NCI-H526 treated with DMSO at 0.1 percent for 48 hours (cell line): ENCODE measurements at regions not wholly inside any gene's neighbourhood (a gene's known extent, or its start where the extent isn't known, plus 50 kb on each side); places are given as distances from the start of the nearest gene placed in this dataset.

Source experiments
- DNase-seq: peaks from one replicate; lab custom pipeline; 2025; lab: John Stamatoyannopoulos, UW

GRCh38 chr17:45687594-45687993, 96.5 kb upstream of the CRHR1 start:
- DNase-seq: no peak

- no peak for DNase-seq
Observed at GRCh38 chr17:45688353-45688752, 95.8 kb upstream of the CRHR1 start.

DNA sequence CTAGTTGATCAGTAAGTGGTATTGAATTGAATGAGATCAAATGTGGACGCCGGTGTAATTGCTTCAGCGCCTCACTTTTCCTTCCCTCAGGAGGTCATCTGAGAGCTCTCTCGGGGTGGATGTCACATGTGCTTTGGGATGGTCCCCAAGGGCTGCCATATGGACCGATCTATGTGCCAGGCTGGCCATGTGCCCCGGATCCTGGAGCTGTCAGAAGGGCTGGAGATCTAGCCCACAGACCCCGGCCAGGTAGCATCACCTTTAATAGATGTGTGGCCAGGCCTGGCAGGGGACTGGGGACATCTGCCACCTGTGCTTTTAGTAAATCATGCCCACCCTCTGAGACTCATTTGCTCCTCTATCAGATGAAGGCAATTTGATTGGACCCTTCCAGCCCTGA, 95.3 kb upstream of the CRHR1 start:
- DNase-seq: no peak

GRCh38 chr17:45689451-45689850, 94.7 kb upstream of the CRHR1 start:
- no peak for DNase-seq

DNA sequence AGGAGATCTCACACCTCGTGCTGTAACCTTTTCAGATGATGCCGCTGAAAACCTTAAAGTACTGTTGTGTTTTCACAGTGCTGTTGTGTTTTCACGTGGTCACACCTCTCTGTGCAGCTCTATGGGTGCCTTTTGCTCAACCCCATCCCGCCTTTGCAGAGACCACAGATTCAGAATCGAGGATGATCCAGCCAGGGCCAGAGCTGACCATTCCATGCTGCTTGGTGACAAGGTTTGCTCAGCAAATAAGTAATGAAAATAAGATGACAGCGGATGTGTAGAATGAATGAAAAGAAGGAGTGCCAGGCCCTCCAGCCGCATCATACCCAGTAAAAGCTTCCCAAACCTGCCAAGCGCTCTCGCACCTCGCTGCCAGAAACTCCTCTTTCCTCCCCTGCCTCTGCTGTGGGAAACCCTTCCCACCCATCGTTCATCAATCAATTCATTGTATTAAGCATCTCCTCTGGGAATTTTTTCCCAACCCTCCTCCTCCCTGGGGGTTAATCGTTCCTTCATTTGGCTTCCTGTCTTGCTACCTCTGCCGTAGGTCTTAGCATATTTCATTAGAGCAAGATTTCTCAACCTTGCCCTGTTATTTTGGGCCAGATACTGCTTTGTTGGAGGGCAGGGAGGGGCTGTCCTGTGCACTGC, 93.4 kb upstream of the CRHR1 start:
- DNase-seq: no peak

DNA sequence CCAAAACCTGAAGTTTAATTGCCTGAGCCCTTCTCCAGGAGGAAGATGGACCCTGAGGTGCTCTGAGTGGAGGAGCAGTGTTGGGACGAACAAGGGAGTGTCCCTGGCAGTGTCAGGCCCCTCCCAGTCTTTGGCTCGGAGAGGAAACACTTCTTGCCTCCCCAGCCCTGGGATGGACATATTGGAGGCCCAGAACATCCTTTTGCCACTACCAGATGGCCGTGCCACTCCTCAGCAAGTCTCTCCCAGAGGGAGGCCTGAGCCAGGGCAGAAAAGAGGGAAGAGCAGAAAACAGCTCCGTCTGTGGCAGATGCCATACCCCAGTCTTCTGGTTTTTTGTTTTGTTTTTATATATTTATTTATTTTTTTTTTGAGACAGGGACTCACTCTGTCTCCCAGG, 91.5 kb upstream of the CRHR1 start:
- no peak for DNase-seq

DNA sequence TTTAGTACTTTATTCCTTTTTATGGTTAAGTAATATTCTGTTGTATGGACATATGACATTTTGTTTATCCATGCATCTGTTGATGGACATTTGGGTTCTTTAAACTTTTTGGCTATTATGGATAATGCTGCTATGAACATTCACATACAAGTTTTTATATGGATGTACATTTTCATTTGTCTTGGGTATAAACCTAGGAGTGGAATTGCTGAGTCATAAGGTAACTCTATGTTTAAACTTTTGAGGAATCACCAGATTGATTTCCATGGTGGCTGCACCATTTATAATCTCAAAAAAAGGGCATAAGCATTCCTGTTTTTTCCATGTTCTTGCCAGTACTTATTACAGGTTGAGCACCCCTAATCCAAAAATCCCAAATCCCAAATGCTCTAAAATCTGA, 90.3 kb upstream of the CRHR1 start:
- no peak for DNase-seq

- no peak for DNase-seq
Observed at GRCh38 chr17:45696442-45696841, 87.7 kb upstream of the CRHR1 start.

- no peak for DNase-seq
Observed at GRCh38 chr17:45697076-45697475, 87.0 kb upstream of the CRHR1 start.

DNA sequence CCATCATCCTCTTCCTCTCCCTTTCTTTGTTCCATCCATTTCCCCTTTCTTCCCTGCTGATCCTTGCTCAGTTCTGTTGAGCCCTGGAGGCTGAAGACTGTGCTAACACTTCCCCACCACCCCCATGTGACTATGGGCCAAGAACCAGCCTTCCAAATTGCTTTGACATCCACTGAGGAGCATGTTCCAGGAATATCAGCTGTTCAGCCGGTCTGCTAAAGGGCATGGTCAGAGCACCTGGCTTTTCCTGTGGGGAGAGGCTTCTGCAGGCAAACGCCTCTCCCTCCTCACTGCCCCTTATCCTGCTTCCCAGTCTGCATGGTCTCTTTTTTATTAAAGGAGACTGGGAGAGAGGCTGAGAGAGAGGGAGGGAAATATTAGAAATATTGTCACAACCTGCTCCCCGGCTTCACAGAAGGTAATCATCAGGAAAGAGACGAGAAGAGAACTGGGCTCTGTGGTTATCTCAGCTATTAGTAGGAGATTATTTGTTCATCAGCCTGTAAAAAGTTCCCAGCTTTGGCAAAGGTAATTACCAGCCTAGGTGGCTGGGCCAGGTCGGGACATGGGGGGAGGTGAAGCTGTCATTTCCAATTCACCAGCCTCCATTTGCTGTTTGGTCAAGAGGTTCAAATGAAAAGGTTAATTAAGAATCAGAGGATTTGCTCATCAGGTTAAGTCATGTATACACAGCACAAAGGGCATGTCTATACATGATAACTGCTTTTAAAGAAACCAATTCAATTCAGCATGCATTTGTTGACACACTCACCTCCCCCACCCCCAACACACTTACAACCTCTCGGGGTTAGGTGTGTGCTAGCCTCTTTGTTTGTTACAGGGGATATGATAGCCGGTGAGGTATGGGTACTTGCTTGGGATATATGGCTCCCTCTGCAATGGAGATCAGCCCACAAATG, 83.7 kb upstream of the CRHR1 start:
- DNase-seq: peak; percentile 7

DNA sequence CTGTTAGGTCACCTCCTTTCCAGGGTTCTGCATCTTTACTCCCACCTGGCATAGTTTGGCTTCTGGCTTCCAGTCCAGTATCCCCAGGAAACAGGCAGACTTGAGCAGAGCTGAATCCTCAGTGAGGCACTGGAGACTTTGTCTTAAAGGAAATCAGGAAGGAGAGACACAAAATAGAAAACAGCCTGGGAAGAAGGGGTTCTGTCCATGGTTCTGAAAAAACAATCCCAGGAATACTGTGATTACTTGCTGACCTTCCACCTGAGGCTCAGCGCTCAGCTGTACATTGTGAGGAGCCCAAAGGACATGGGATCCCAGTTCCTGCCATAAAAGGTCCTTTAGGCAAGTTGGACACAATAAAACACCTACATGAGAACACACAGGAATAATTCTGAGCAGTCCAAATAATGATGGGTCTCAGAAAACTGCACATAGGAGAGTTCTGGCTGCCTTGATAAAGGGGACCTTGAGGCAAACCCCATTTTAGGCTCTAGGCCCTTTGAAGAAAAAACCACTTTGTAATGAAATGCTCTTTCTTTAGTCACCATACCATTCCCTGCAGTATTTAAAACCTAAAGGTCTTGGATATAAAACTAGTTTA, 81.4 kb upstream of the CRHR1 start:
- no peak for DNase-seq

DNA sequence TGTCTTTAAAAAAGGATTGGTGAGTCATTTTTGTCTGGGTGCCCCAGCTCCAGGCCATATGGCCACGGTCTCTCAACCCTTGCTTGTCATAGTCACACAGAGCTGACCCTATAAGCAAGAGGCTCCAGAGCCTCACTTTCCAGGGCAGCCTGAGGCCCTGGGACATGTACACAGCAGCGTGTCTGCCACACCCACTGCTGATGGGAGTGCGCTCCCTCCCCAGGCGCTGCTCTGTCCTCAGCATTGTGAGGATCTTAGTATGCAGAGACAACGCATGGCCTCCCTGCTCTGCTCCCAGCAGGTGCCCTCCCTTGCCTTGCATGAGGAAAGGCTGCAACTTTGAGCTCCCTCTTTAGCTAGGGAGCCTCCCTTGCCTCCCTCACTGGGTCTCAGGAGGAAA, 80.8 kb upstream of the CRHR1 start:
- DNase-seq: no peak

DNA sequence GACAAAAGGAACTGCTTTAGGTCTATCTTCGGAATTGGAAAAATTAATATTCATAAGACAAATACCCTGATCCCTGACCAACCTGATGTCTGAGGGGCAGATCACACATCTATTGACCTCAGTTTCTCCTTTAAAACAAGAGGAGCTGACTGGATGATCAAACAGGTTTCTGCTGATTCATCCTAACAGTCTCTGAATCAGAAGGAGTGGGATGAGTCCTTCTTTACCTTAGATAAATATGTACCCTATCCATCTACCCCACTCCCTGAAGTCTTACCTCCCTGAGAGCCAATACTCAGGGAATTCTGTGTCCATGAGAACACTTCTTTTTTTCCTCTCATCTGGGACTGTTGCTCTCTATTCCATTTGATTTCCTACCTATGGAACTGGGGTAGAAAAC, 80.3 kb upstream of the CRHR1 start:
- no peak for DNase-seq

DNA sequence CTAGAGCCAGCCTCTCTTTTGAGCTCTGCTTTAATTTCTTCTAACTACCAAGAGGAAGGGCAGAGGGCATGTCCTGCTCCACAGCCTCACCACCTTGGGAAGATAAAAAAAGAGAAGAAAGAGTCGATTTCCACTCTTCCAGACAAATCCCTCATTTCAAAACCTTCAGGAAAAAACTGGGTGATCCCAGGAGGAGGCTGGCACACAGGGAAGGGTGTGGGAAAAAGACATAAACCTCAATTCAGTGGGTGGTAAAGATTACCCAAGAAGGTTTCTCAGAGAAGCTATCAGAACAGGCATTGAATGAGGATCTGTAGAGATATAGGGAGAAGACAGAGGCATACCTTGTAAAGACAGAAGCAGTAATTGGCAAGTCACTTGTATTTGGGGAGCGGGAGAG, 79.9 kb upstream of the CRHR1 start:
- no peak for DNase-seq

DNA sequence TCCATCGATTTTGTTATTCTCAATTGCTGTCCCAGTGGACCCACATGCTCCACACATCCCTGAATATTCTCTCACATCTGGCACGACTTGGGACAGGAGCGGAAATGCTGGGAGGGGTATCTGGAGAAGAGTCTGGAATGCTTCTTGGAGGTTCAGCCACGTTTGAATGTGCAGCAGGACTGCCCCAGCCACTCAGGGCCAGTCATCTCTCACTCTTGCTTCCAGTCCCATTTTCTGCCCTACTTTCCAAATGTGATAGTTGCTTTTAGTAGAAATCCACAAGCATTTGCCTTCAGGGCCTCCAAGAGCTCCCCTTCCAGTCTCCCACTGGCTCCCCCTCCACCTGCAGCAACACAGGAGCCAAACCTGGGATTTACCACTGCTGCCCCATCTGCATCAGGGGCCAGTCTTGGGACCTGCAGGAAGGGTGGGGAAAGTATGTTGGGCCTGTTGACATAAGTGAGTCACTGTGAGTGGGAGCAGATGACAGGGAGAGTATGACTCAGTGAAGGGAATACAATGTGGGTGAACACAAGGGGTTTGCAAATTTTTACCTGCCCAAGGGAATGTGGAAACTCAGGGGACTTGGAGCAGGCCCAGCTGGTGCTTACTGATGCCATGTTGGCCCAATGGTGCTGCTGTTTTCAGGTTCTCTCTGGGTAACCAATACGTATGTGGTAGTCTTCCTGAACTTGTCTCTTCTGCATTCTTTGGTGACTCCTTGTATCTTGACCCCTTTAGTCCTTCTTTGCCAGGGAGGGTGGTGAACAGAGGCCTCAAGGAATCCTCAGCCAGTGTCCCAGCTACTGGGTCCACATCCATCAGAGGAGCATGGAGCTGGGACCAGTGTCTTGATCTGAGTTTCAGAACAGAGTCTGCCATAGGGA, 78.8 kb upstream of the CRHR1 start:
- DNase-seq: no peak

DNA sequence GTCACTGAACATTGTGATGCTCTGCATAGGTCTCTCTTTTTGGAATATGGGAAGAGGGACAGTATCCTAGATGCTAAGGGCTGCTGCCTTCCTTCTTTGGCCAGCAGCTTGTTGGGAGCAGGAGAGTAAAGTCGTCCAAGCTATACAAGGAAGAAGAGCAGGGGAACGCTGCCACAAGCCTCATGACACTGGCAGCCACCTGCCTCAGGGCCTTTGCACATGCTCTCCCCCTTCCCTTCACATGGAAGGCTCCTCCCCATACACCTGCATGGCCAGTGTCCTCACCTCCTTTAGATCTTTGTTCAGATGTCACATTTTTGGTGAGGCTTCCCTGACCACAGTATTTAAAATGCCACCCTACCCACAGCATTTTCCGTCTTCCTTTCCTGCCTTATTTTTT, 78.1 kb upstream of the CRHR1 start:
- no peak for DNase-seq

DNA sequence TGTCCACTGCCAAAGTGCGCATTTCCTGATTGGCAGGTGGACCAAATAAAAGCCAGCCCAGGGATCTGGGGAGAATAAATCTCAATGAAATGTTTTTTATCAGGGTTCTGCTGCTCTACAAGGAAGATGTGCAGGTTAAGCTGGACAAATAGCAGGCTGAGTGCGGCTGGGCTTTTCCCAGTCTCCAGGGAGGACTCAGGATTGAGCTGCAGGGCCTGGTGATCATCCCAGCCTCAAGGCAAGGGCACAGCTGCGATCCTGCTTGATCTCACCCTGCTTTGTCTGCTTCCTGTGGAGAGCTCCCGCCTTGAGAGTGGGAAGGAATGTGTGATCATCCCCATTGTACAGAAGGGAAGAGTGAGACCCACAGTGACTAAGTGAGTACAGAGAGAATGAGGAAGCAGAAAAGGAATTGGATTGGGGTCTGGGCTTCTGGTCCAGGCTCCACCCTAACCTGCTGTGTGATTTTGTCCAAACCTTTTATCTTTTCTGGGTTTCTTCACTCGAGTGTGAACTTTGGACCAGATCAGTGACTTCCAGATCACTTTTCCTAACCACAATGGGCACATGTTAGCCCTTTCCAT, 75.3 kb upstream of the CRHR1 start:
- DNase-seq: no peak

DNA sequence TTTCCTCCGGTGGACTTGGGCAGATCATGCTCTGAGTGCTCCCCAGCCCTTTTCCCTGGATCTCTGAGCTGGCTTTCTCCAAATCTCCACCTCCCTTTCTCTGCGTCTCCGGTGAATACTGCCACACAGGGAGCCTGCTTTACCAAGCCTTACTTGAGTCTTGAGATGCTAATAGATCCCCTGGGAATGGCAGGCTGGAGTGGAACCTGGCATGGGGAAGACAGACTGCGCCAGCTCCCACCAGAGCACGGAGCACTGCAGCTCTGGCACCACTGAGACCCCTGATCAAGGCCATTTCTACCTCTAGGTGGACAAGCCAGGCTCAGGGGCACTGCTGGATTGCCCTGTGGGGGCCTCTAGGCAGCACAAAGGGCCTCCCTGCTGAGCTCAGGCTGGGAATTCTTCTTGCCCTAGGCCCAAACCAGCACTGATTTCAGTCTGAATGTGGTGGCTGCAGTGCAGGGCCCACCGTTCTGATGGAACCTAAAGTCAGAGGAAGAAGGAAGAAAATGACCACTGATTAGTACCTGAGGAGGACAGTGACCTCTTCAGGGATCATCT, 74.3 kb upstream of the CRHR1 start:
- DNase-seq: no peak

- DNase-seq: no peak
Observed at GRCh38 chr17:45715787-45716186, 68.3 kb upstream of the CRHR1 start.

DNA sequence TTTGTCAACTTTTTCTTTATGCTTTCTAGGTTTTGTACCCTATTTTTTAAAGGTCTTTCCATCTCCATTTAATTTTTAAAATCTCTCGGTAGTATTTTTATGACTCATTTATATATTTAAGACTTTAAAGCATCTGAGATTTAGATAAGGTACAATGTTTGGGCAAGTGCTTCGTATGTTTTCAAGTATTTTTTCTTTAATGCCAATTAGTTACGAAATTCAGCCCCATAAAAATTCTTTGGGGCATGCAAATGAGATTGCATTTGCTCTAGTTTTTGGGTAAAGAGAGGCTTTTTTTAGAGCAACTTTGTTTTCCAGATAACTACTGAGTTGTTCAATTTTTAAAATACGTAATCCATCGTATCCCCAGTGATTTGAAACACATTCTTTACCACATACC, 65.3 kb upstream of the CRHR1 start:
- no peak for DNase-seq

DNA sequence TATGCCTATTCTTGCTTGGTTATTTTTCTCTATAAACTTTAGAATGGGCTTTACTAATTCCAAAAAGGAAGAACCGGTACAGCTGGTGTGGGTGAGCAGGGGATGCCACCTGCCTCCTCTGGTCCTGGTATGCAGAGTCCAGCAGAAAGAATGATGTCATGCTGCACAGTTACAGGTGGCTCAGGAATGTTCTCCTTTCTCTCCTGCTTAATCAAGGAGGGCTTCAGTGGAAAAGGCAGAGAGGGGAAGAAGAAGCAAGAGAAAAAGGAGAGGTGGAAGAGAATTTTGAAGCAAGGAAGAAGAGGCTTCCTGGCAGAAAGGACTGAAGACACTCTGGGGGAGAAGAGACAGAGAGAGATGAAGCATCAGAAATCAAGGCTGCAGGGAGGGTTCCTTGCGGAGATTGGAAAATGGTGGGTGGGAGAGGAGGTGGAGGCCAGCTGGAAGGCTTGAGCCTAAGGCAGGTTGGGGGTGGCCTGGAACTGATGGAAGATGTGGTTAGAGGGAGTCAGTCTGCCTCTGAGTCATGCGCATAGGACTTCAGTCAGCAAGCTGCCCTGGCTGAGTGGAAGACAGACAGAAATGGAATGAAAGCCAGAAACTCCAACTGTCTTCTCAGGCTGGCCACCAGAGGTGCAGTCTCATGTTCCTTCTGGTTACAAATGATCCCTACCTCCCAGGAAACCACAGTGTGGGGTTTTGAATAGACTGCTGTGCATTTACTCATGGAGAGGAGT, 64.6 kb upstream of the CRHR1 start:
- peak; percentile 20 for DNase-seq
